NCI-H526 (cell line): ENCODE measurements at regions not wholly inside any gene's neighbourhood (a gene's known extent, or its start where the extent isn't known, plus 50 kb on each side); places are given as distances from the start of the nearest gene placed in this dataset.

Source experiments
- DNase-seq, 2 experiments: peaks; one replicate each; lab custom pipeline; 2025; lab: John Stamatoyannopoulos, UW

DNA sequence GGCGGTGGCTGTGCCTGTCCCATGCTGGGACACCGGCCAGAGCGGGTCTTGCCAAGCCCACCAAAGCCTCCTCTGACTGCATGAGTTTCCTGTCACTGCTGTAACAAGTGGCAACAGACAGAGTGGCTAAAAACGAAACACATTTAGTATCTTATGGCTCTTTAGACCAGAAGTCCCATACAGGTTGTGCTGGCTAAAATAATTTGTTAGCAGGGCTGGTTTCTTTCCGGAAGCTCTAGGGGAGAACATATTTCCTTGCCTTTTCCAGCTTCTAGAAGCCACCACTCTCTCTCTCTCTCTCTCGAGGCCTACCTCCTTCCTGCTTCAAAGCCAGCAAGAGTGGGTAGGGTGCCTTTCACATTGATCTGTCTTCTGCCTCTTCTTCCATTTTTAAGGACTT is 171.6 kb upstream of the PLPP4 start:
- DNase-seq, result no peak

GRCh38 chr10:120286280-120286679 is 170.7 kb upstream of the PLPP4 start:
- no peak for DNase-seq

GRCh38 chr10:120300513-120300912 is 156.5 kb upstream of the PLPP4 start:
- no peak for DNase-seq

- no peak for DNase-seq
Measured at GRCh38 chr10:120308589-120308988, 148.4 kb upstream of the PLPP4 start.

DNA sequence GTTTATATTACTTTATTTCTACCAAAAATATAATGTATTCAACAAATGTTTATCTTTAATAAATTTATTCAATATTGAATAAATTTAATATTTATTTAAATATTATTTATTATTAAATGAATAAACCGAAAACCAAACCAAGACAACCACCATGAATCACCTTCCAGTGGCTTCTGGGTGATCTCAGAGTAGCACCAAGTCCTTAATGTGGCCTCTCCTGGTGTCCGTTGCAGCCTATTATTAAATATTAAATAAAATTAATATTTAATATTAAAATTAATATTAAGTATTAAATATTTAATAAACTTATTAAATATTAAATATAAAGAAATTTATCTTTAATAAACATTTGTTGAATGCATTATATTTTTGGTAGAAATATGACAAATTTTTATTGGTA is 143.3 kb upstream of the PLPP4 start:
- no peak for DNase-seq

DNA sequence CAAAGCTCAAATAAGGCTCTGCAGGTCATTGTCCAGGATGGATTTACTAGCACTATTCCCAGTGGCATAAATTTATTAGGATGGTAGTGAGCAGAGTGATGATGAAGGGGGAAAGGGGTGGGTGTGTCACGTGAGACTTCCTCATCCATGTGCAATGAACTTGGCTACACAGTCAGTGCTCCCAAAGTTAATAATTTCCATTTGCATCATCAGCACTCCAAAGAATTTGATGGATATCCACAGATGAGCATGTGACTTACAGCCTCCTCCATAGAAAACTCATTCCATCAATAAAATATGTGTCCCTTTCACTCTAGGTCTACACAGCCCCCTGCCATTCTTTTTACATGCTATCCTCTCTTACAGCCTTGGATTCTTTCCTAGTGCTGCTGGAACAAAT is 142.6 kb upstream of the PLPP4 start:
- no peak for DNase-seq

DNA sequence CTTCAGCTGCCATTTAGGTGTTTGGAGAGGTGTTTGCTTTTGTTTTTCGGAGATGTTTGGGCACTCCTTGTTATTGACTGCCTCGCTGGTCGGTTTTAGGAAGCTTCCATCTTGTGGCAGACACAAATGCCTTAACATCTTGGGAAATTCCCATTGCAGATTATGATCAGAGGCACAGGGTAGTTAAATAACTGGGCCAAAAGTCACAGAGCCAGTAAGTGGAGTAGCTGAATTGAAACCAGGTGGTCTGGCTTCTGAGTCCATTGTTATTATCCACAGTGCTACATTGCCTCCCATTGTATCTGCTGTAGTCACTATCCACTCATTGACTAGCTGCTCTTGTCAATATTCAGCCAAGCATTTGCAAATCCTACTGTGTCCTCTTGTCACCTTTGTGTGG is 138.2 kb upstream of the PLPP4 start:
- no peak for DNase-seq

- DNase-seq, result no peak
Measured at GRCh38 chr10:120327675-120328074, 129.4 kb upstream of the PLPP4 start.

- DNase-seq, result no peak
Measured at GRCh38 chr10:120328647-120329046, 128.4 kb upstream of the PLPP4 start.

- DNase-seq, result no peak
Measured at GRCh38 chr10:120335553-120335952, 121.5 kb upstream of the PLPP4 start.

GRCh38 chr10:120336306-120336910 is 120.6 kb upstream of the PLPP4 start:
- no peak for DNase-seq

GRCh38 chr10:120336911-120337540 is 120.0 kb upstream of the PLPP4 start:
- peak; percentile 25 to 42 for DNase-seq

- peak in 1 of 2 experiments; percentile 12 for DNase-seq
Measured at GRCh38 chr10:120342115-120342714, 114.8 kb upstream of the PLPP4 start.

DNA sequence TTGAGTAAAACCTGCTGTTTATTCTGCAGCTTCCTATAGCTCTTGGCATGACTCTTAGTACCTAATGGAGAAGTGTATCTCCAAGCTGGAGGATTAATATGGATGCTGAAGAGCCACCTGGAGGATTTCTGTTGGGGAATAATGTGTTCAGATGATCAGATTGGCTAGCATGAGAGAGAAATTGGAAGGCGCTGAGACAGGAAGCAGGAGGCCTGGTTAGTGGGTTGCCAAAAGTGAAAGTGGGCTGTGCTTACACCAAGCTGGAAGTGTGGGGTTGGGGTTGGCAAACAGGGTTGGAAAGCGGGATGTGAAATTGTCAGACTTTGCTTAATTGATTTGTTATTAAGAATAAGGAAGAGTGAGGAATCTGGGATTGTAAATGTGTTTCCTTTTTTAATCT is 111.8 kb upstream of the PLPP4 start:
- DNase-seq, result no peak

GRCh38 chr10:120347644-120348043 is 109.4 kb upstream of the PLPP4 start:
- DNase-seq, result no peak

DNA sequence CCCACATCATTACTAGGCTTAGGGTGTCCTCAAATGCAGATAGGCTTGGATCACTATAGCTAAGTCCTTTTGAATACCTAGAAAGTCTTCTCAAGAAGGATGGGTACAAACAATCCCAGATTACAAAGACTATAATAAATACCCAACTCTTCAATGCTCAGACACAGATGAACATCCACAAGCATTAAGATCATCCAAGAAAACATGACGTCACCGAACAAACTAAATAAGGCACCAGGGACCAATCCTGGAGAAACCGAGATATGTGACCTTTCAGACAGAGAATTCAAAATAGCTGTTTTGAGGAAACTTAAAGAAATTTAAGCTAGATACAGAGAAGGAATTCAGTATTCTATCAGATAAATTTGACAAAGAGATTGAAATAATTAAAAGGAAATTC is 108.0 kb upstream of the PLPP4 start:
- DNase-seq, result no peak

DNA sequence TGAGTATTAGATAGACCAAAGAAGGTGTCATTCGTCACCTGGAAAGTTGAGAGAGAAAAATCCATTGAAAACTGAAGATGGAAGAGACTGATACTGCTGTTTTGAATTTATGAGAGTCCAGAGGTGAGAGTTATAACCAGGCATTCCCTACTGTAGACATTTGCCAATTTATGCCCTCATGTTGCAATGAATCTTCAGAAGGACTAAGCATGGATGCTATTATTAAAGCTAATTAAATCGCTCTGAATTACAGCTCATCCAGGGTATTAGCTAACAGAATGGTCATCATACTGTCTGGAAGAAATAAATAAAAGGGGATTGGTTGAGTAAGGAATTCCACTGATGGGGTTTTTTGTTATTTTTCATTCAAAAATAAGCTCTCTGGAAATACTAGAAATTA is 101.6 kb upstream of the PLPP4 start:
- DNase-seq, result no peak

- no peak for DNase-seq
Measured at GRCh38 chr10:120360571-120360970, 96.5 kb upstream of the PLPP4 start.

DNA sequence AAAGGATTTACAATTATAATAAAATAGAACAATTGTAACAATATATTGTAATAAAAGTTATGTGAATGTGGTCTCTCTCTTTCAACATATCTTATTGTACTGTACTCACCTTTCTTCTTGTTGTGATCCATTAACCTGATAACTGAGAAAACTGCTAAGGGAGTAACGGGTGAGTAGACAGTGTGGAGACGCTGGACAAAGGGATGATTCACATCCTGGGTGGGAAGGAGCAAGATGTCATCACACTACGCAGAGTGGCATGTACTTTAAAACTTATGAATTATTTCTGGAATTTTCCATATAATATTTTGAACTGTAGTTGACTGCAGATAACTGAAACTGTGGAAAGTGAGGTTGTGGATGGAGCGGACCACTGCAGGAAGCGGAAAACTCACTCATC is 91.2 kb upstream of the PLPP4 start:
- DNase-seq, result no peak

GRCh38 chr10:120367341-120367740 is 89.7 kb upstream of the PLPP4 start:
- no peak for DNase-seq

DNA sequence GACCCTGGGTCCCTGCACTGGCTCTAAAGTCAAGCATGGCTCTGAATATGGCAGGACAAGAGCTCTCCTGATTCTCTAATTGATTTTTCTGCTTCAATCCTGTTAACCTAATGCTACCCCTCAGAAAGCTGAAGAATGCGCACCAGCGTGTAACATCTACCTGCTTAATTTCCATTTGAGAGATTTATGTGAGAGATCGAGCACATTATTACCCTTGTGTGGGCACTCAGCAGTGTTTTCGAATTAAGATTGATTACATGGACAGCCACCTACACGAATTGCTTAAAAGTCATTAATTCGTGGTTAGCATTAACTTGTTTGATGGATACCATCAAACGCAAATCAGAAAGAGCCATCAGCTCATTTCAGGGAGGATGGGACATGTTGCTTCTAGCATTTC is 88.7 kb upstream of the PLPP4 start:
- DNase-seq, result no peak

DNA sequence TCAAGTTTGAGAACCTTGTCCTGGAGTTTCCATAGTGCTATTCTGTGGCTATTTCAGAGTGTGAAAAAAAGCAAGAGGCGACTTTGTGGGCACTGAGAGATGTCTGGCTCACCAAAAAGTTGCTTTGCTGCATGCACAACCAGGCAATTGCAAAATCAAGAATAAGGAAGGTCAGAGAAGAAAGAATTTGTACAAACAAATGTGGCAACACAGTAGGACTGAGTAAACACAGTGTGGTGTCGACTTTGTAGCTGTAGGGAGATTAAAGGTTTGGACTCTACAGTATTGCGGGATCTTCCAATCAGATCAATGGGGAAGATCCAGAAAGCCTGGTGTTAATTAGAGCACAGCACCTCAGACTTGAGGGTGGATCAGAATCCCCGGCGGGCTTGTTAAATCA is 88.1 kb upstream of the PLPP4 start:
- no peak for DNase-seq

GRCh38 chr10:120369856-120370276 is 87.2 kb upstream of the PLPP4 start:
- peak; percentile 4 to 53 for DNase-seq

DNA sequence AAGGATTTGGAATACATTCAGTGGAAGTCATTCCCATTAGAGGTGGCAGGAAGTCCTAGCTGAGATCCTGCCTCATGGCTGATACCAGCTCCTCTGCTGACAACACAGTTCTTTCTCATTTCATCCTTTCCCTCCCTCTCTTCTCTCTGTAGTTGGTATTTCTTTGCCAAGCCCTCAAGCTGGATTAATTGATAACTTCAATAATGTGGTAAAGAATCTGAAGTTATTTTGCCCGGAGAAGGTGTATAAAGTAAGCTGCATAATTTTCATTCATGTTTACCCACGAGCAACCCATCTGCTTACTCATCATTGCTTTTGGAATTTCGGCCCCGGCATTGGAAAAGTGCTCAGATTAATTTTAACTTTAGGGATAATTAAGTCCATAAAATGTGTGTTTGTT is 85.2 kb upstream of the PLPP4 start:
- DNase-seq, result no peak
